ENCODE measurements at regions not wholly inside any gene's neighbourhood (a gene's known extent, or its start where the extent isn't known, plus 50 kb on each side); places are given as distances from the start of the nearest gene placed in this dataset.

DNA sequence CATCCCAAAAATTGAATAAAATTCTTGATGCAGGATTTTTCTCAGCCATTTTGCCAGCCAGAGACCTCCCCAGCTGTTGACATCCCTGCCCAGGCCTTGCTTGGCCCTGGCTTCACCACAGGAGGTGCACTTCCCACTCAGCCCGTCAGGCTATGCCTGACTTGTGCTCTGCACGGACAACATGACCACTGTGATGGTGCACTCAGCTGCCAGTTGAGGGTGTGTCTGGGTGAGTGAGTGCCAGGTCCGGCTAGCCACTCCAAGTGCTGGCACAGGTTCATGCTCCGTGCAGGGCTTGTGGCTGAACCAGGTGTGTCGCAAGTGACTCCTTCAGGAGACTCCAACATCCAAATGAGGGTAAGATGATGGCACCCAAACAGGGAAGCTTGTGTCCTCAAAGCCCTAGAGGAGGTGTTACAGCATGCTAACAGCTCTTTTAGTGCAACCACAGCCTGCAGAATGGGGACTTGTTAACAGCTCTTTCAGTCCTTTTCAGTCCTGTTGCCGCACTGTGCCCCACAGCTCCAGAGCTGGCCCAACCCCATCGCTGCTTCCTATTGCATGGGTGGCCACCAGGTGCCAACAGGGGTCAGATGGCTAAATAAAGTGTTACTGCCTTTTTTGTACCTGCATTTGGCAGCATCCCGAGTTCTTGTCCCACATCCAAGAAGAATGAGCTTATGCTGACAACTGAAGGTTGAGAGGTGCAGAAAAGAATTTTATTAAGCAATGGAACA, 380.7 kb downstream of the SLITRK5 start:
- no peak for TF ChIP-seq MAFK (IDR thresholded peaks at IDR 0.05; ENCODE audit: low read depth, low read length)
- TF ChIP-seq CTCF (conservative IDR thresholded peaks at IDR 0.05; ENCODE audit: low read depth, low read length): no peak
- no peak for TF ChIP-seq BHLHE40 (IDR thresholded peaks at IDR 0.05; ENCODE audit: low read depth, low read length)
- no peak for TF ChIP-seq SMC3 (IDR thresholded peaks at IDR 0.05; ENCODE audit: low read depth, low read length)
- no peak for TF ChIP-seq POLR2A (IDR thresholded peaks at IDR 0.05; ENCODE audit: low read depth, low read length)
- TF ChIP-seq MXI1 (IDR thresholded peaks at IDR 0.05; ENCODE audit: borderline replicate concordance, low read depth, low read length): no peak

Measured in IMR-90 (cell line).